Thymus (tissue), 11 donors: ENCODE measurements at regions not wholly inside any gene's neighbourhood (a gene's known extent, or its start where the extent isn't known, plus 50 kb on each side); places are given as distances from the start of the nearest gene placed in this dataset.

Source experiments
- DNase-seq, 9 donors: peaks; one replicate each; pipeline ENCODE4 v3.0.0-alpha.2; 2013; ENCODE audit warnings: low spot score in 9 of 9, low read depth in 6 of 9, missing footprints in 1 of 9
- H3K27ac ChIP-seq, 2 donors: one replicate each; pipeline ENCODE4 v1.5.1; 2013; ENCODE audit warnings: control low read depth in 1 of 2, low read depth in 1 of 2, low read length in 1 of 2, mild to moderate bottlenecking in 1 of 2, moderate library complexity in 1 of 2
- H3K27me3 ChIP-seq, 2 donors: one replicate each; pipeline ENCODE4 v1.5.1; 2013; ENCODE audit warnings: low read length in 1 of 2; ENCODE audit not compliant: control insufficient read depth in 2 of 2, insufficient read depth in 1 of 2
- H3K36me3 ChIP-seq, 2 donors: one replicate each; pipeline ENCODE4 v1.5.1; 2013; ENCODE audit warnings: low read length in 1 of 2, mild to moderate bottlenecking in 1 of 2, moderate library complexity in 1 of 2; ENCODE audit not compliant: control insufficient read depth in 2 of 2, insufficient read depth in 2 of 2
- H3K4me1 ChIP-seq, 2 donors: one replicate each; pipeline ENCODE4 v1.5.1; 2013; ENCODE audit warnings: low read length in 2 of 2; ENCODE audit not compliant: control insufficient read depth in 2 of 2, insufficient read depth in 2 of 2
- H3K4me3 ChIP-seq, 2 donors: one replicate each; pipeline ENCODE4 v1.5.1; 2013; ENCODE audit warnings: low read length in 2 of 2, control low read depth in 1 of 2, mild to moderate bottlenecking in 1 of 2
- H3K9me3 ChIP-seq, 2 donors: one replicate each; pipeline ENCODE4 v1.5.1; 2013; ENCODE audit warnings: low read length in 1 of 2, mild to moderate bottlenecking in 1 of 2; ENCODE audit not compliant: control insufficient read depth in 2 of 2, insufficient read depth in 1 of 2
- WGBS: extraction: QIAGEN DNeasy Blood & Tissue Kit; methylation state at CpG from one replicate; pipeline ENCODE4 v1.1.7; 2013; 5-methylcytosine and 5-hydroxymethylcytosine counted together
- donor health status: healthy.

DNA sequence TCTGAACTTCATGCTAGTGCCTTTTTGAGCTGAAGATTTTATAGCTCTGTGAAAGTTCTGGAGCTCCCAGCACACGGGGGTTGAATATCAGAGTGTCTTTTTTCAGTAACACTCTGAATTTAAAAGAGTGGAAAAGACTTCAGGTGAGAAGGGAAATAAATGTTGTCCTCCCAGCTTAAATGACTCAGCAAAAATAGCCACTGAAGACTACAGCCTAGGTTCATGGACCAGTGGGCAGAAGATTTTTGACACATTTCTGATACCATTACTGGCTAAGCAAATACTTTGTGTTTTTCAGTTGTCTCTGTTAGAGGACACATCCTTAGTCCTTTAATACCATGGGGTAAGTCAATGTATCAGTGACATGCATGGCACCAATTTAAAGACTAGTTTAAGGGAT is 338.5 kb upstream of the SPTLC3 start:
- H3K4me1 ChIP-seq, result no peaks in the 10 kb centered on the region
- H3K27ac ChIP-seq, result no peak overlapping the region
- 74% methylated on average over 1 of the region's 1 CpG for WGBS
- no peak overlapping the region for H3K4me3 ChIP-seq
- no peaks in the 10 kb centered on the region for H3K9me3 ChIP-seq
- H3K36me3 ChIP-seq, result no peaks in the 10 kb centered on the region
- no peak for DNase-seq
- no peaks in the 10 kb centered on the region for H3K27me3 ChIP-seq

DNA sequence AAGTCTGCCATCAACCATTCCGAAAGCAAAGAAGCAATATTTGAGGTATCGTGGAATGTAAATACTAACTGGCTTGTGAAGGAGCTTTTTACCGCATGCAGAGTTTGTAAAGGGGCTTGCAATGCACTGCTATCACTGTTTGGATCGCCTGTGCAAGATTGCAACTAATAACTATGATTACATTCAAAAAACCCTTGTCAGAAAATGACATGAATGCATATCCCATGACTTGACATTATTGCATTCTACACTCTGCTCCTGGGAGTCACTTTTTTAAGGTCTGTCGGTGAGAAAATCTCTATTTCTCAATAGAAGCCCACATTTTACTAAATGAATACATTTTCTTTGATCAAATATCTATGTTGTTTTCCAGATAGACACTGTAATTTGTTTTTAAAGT is 335.4 kb upstream of the SPTLC3 start:
- no peak for DNase-seq

DNA sequence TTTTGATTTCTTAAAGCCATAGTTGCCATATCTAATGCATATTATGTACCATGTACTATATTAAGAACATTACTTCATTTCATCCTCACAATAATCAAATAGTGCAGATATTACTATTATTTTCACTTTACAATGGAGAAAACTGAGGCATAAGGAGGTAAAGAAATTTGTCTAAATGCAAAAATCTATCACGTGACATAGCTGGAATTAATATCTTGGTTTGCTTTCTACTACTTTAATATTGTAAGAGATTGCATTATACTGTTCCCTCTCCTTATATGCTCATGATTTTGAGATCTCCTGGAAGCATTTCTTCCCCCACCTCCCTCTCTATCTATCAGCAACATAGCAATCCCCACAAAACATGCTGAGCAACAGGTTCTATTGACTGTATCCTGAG is 330.8 kb upstream of the SPTLC3 start:
- Histone ChIP-seq H3K4me3 (no peak overlapping the region), H3K9me3 (no peaks in the 10 kb centered on the region), H3K4me1 (no peaks in the 10 kb centered on the region), H3K36me3 (no peaks in the 10 kb centered on the region), H3K27me3 (no peaks in the 10 kb centered on the region), H3K27ac (no peak overlapping the region)
- 89% methylated on average over 1 of the region's 1 CpG for WGBS
- no peak for DNase-seq

More for the DNA sequence above, 335.4 kb upstream of the SPTLC3 start:
- no peaks in the 10 kb centered on the region for H3K36me3 ChIP-seq
- no peaks in the 10 kb centered on the region for H3K4me1 ChIP-seq
- no peaks in the 10 kb centered on the region for H3K27me3 ChIP-seq
- H3K4me3 ChIP-seq, result no peak overlapping the region
- H3K27ac ChIP-seq, result no peak overlapping the region
- 93% methylated on average over 5 of the region's 5 CpGs for WGBS
- no peaks in the 10 kb centered on the region for H3K9me3 ChIP-seq

DNA sequence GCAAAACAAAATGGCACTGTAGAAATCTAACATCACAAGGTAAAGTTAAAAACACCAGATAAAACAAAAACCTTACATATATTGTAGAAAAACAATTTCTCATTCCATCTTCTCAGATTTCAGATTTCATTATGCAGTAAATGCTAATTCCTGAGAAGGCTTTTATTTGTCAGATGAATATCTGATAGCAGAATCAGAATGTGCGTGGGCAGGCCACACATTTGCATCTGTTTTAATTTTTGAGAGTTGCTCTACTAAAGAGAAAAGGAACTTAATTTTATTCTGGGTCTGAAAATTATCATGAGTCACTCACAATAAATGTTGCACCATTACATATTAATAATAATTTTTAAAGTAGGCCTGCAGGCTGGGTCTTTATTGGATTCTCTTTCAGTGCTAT is 329.3 kb upstream of the SPTLC3 start:
- WGBS, result 88% methylated on average over 1 of the region's 1 CpG
- Histone ChIP-seq H3K4me3 (no peak overlapping the region), H3K36me3 (no peaks in the 10 kb centered on the region), H3K27ac (no peak overlapping the region), H3K4me1 (no peaks in the 10 kb centered on the region), H3K27me3 (no peaks in the 10 kb centered on the region), H3K9me3 (no peaks in the 10 kb centered on the region)
- DNase-seq, result no peak

DNA sequence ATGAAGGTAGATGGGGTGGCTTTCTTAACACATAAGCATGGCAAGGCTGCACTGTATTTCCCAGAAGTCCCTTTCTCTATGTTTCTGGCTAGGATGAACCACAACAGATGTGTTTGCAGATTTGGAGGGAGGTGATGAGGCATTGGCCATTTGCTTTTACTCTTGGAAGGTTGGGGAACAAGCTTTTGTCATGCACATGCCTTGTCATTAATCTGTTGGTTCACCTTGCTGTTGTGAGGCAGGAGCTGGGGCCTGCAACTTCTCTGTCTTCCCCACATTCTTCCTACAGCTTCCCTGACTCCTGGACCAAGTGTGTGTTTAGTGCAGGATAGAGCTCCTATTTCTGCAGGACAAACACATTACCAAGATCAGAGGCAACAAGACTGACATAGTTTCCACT is 326.2 kb upstream of the SPTLC3 start:
- H3K27ac ChIP-seq, result no peak overlapping the region
- no peaks in the 10 kb centered on the region for H3K9me3 ChIP-seq
- H3K4me1 ChIP-seq, result no peaks in the 10 kb centered on the region
- no peaks in the 10 kb centered on the region for H3K36me3 ChIP-seq
- DNase-seq, result no peak
- no peaks in the 10 kb centered on the region for H3K27me3 ChIP-seq
- H3K4me3 ChIP-seq, result no peak overlapping the region

DNA sequence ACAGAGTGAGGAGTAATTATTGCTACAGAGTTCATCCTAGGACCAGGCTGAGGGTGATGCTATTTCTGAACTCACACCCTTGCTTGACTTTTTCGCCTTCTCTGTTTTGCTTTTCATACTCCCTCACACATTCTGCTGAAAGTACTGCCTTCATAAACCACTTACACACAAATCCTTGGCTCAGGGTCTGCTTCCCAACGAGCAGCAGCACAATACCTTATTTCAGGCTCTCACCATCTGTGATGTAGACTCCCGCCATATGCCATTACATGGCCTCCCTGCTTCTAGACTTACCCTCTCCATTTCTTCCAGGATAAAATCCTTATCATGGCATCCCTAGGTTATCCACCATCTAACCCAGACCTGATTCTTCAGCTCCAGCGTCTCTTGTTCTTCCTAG is 321.3 kb upstream of the SPTLC3 start:
- no peak for DNase-seq
- Histone ChIP-seq H3K4me1 (no peaks in the 10 kb centered on the region), H3K9me3 (no peaks in the 10 kb centered on the region), H3K27ac (no peak overlapping the region), H3K27me3 (no peaks in the 10 kb centered on the region), H3K36me3 (no peaks in the 10 kb centered on the region), H3K4me3 (no peak overlapping the region)
- WGBS, result 89% methylated on average over 4 of the region's 4 CpGs

DNA sequence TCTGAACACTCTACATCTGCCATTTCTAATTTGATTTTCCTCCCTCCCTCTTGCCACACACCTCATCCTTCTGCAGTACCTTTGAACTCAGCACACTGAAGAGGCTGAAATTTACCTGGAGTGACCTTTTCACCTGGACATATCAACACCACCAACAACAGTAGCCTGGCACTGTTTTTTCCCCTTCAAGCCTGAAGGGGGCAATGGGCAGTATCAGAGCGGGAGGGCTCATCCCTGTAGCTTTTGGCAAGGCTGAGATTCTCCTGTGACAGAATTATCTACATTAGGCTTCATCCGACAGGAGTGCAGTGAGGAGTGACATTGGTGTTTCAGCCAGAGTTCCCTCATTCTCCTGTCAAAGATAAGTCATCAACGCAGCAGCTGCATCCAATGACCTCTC is 312.8 kb upstream of the SPTLC3 start:
- H3K9me3 ChIP-seq, result no peaks in the 10 kb centered on the region
- WGBS, result 79% methylated on average over 3 of the region's 3 CpGs
- no peak for DNase-seq

DNA sequence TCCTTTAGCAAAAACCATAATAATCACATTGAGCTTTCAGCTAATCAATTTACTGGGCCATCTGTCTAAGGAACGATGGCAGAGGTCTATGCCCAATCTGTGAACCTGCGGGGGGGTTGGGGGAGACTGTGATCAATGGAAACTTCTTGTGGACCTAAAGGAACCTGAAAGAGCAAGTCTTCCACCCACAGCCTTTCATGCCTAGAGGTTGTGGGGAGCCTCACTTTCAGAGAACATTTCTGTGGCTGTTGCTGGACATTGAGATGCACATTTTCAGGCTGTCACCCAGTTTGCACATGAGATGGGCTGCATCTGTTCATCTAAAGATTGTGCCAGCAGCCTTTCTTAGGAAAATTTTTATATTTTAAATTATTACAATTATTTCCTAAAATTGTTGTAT is 310.0 kb upstream of the SPTLC3 start:
- no peaks in the 10 kb centered on the region for H3K27me3 ChIP-seq
- WGBS, result 94% methylated on average over 2 of the region's 2 CpGs
- no peak overlapping the region for H3K27ac ChIP-seq
- no peaks in the 10 kb centered on the region for H3K9me3 ChIP-seq
- no peak for DNase-seq
- H3K36me3 ChIP-seq, result no peaks in the 10 kb centered on the region
- H3K4me3 ChIP-seq, result no peak overlapping the region
- H3K4me1 ChIP-seq, result no peaks in the 10 kb centered on the region

More for the DNA sequence above, 312.8 kb upstream of the SPTLC3 start:
- no peaks in the 10 kb centered on the region for H3K36me3 ChIP-seq
- H3K27me3 ChIP-seq, result no peaks in the 10 kb centered on the region
- H3K4me1 ChIP-seq, result no peaks in the 10 kb centered on the region
- H3K27ac ChIP-seq, result no peak overlapping the region
- H3K4me3 ChIP-seq, result no peak overlapping the region

DNA sequence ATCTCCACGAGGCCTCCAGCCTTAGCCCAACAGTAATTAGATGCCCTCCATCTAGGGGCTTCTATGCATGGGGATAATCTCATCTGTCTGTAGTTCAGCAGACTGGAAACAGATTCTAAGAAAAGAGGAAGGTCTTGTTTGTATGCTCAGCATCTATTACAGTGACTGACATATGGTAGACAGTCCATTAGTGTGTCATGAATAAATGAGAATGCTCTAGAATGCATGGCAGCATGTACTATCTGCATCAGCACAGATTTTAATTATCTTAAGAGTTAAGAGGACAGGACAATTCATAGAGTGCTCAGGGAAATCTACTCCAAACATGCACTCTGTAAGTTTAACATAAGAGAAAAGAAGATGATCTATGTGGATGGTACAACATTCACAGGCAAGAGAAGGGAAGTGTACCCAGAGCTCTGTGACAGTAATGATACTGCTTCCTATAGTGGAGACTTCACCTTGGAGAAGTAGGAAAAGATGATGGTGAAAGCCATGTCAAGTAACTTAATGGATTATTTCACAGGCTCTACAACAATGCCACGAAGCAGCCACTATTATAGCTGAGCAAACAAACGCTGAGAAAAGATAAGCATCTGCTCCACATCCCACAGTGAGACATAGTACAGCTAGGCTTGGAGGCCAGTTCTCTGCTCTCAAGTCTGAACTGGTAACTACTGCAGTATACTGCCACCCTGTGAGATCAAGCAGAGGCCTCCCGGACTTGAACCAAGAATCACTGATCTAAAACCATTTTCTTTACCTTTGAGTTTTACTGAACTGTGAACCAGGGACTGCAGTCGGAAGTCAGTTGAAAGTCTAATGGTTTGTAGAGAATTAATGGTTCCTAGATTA is 309.2 kb upstream of the SPTLC3 start:
- H3K27me3 ChIP-seq, result no peaks in the 10 kb centered on the region
- no peak for DNase-seq
- H3K4me3 ChIP-seq, result no peak overlapping the region
- no peak overlapping the region for H3K27ac ChIP-seq
- no peaks in the 10 kb centered on the region for H3K9me3 ChIP-seq
- no peaks in the 10 kb centered on the region for H3K4me1 ChIP-seq
- H3K36me3 ChIP-seq, result no peaks in the 10 kb centered on the region
- WGBS, result 57% methylated on average over 5 of the region's 5 CpGs
